Stimulated activated memory B cell treated with anti-CD40 and anti-IgM and Interleukin-4, amounts not matched to agents 10 μg/mL and 1 μg/mL and 100 μg/mL, for 72 hours (primary cell): ENCODE measurements at regions not wholly inside any gene's neighbourhood (a gene's known extent, or its start where the extent isn't known, plus 50 kb on each side); places are given as distances from the start of the nearest gene placed in this dataset.
A peak's percentile ranks its signal among the peaks of the same experiment; 100 is the strongest.

Experiments
- ATAC-seq: fragments of 150-1000 bp; cut with Tn5 transposase; 2 replicates; pipeline ENCODE4 v1.10.0; 2021
- H3K27ac Mint-ChIP-seq: one replicate; pipeline ENCODE4 v1.8.0; 2022; ENCODE audit warnings: mild to moderate bottlenecking, mixed read lengths
- H3K27me3 Mint-ChIP-seq: one replicate; pipeline ENCODE4 v1.8.0; 2022; ENCODE audit warnings: mixed read lengths
- H3K36me3 Mint-ChIP-seq: one replicate; pipeline ENCODE4 v1.8.0; 2022; ENCODE audit warnings: mixed read lengths
- H3K4me1 Mint-ChIP-seq: one replicate; pipeline ENCODE4 v1.8.0; 2022; ENCODE audit warnings: mixed read lengths
- H3K4me3 Mint-ChIP-seq: one replicate; pipeline ENCODE4 v1.8.0; 2022; ENCODE audit warnings: mild to moderate bottlenecking, moderate library complexity, mixed read lengths
- H3K9me3 Mint-ChIP-seq: one replicate; pipeline ENCODE4 v1.8.0; 2022; ENCODE audit warnings: mixed read lengths

DNA sequence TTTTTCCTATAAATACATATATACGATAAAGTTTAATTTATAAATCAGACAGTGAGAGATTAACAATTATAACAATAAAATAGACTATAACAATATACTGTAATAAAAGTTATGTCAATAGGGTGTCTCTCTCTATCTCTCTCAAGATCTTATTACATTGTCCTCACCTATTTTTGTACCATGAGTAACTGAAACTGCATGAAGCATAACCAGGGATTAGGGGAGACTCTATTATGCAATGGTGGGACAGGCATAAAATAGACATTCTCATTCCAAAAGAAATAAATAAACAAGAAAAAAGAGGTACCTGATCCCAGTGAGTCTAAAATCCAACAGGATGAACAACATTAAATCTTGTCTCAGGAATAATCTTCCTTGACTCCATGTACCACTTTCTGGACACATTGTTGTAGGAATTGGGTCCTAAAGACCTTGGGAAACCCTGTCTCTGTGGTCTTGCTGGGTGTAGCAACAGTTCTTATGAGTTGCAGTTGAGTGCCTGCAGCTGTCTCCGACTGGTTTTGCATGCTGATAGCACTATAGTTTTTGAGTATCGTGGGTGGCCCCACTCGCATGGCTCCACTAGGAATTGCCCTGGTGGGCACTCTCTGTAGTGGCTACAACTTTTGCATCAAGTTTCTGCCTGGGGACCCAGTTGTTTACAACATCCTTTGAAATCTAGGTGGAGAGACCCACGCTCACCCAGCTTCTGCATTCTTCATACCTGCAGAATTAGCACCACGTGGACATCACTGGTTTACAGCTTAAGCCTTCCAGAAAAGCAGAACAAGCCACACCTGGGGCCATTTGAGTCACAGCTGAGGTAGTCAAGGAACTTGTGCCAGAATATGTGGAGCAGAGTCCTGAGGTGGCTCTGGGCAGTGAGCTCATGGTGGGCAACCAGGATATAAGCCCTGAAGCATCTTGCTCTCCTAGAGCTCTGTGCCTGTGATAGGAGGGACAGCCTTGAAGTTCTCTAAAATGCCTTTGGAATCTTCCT lies 204.7 kb downstream of the KITLG start:
- Mint-ChIP-seq H3K4me3 (no peak overlapping the region), H3K4me1 (no peaks in the 10 kb centered on the region), H3K27ac (no peak overlapping the region), H3K9me3 (no peaks in the 10 kb centered on the region), H3K36me3 (no peaks in the 10 kb centered on the region), H3K27me3 (no peaks in the 10 kb centered on the region)
- ATAC-seq = no peak

- Mint-ChIP-seq H3K27ac (no peak overlapping the region), H3K4me1 (no peaks in the 10 kb centered on the region), H3K9me3 (no peaks in the 10 kb centered on the region), H3K36me3 (no peaks in the 10 kb centered on the region), H3K4me3 (no peak overlapping the region), H3K27me3 (no peaks in the 10 kb centered on the region)
- ATAC-seq = no peak
Measured at GRCh38 chr12:88377973-88378372, 202.3 kb downstream of the KITLG start.

DNA sequence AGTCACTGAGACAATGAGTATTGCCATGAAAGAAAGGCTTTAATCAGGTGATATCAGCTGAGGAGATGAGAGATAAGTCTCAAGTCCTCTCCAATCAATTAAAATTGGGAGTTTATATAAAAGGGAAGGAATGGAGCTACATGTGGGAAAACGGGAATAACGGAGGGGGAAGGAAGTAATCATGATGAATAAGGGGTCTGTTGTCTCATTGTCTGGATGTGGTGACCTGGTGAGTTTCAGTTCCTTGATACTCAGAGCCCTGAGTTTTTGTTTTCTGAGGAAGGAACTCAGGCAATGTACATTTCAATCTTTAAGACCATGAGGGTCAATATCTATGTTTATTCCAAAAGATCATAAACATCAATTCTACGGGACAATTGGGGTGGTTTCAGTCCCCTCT lies 198.8 kb downstream of the KITLG start:
- Mint-ChIP-seq H3K36me3 (no peaks in the 10 kb centered on the region), H3K4me1 (no peaks in the 10 kb centered on the region), H3K27ac (no peak overlapping the region), H3K9me3 (no peaks in the 10 kb centered on the region), H3K4me3 (no peak overlapping the region), H3K27me3 (no peaks in the 10 kb centered on the region)
- ATAC-seq = no peak

GRCh38 chr12:88383405-88383804 lies 196.9 kb downstream of the KITLG start:
- no peak for ATAC-seq
- Mint-ChIP-seq H3K36me3 (no peaks in the 10 kb centered on the region), H3K27ac (no peak overlapping the region), H3K4me1 (no peaks in the 10 kb centered on the region), H3K4me3 (no peak overlapping the region), H3K9me3 (peaks cover under 1% of the 10 kb centered on the region), H3K27me3 (no peaks in the 10 kb centered on the region)

DNA sequence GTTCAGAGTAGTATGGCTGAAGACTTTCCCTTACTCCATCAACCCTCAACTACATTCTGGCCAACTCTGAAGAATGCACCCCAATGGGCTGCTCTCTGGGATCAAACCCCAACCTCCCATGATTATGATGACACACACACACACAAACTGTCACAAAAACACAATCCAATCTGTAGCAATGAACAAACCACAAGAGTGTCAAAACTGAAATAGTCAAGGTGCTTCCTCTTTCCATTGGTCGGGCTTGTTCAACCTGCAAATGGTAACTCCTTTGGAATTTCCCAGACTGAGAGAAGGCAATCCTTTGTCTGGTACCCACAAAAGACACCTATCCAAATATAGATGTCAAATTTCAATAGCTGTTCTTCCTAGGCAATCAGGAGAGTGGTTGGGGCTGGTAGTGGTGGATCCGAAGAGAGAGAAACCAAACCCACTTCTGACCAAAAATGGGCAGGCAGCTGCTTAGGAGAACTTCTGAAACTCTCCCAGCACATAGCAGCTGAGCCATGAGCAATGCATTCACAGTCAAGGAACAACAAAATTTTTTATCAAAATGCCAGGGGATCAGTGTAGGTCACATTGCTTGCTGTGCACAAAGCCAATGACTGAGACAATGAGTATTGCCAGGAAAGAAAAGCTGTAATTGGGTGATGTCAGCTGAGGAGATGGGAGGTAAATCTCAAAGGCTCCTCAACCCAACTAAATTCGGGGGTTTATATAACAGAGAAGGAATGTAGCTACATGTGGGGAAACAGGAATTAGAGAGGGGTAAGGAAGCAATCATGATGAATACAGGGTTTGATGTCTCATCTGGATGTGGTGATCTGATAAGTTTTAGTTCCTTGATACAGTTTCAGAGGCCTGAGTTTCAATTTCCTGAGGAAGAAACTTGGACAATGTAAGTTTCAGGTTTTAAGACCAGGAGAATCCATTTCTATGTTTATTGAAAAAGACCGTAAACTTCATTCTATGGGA lies 191.4 kb downstream of the KITLG start:
- H3K4me3 Mint-ChIP-seq = no peak overlapping the region

DNA sequence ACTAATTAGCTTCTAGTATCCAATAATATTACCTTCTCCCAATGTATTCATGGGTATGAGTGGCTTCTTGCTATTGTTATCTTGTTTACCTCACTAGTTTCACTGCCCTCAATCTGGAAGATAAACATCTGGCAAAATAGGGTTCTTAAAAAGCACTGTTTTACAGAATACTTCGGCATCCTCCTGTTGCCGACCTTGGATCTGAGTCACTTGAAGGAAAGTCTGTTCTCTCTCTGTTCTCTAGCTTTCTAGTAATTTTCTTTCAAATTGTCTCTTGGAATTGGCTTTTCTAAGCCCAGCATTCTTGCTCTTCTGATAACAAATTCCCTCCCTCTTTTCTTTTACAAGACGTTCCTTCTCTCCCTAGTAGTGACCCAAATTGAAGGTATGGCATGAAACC lies 189.5 kb downstream of the KITLG start:
- no peak overlapping the region for H3K4me3 Mint-ChIP-seq
- peaks cover 2% of the 10 kb centered on the region for H3K9me3 Mint-ChIP-seq
- ATAC-seq = no peak
- H3K27me3 Mint-ChIP-seq = peaks cover 8% of the 10 kb centered on the region
- H3K36me3 Mint-ChIP-seq = no peaks in the 10 kb centered on the region
- H3K4me1 Mint-ChIP-seq = no peaks in the 10 kb centered on the region
- H3K27ac Mint-ChIP-seq = no peak overlapping the region

More for the DNA sequence above, 191.4 kb downstream of the KITLG start:
- Mint-ChIP-seq H3K36me3 (no peaks in the 10 kb centered on the region), H3K4me1 (no peaks in the 10 kb centered on the region), H3K9me3 (peaks cover 2% of the 10 kb centered on the region), H3K27ac (no peak overlapping the region), H3K27me3 (peaks cover 8% of the 10 kb centered on the region)
- peak; percentile 41 for ATAC-seq

GRCh38 chr12:88391556-88391955 lies 188.7 kb downstream of the KITLG start:
- Mint-ChIP-seq H3K4me1 (no peaks in the 10 kb centered on the region), H3K36me3 (no peaks in the 10 kb centered on the region), H3K4me3 (no peak overlapping the region), H3K27me3 (peaks cover 8% of the 10 kb centered on the region), H3K9me3 (peaks cover 2% of the 10 kb centered on the region), H3K27ac (no peak overlapping the region)
- ATAC-seq = no peak

DNA sequence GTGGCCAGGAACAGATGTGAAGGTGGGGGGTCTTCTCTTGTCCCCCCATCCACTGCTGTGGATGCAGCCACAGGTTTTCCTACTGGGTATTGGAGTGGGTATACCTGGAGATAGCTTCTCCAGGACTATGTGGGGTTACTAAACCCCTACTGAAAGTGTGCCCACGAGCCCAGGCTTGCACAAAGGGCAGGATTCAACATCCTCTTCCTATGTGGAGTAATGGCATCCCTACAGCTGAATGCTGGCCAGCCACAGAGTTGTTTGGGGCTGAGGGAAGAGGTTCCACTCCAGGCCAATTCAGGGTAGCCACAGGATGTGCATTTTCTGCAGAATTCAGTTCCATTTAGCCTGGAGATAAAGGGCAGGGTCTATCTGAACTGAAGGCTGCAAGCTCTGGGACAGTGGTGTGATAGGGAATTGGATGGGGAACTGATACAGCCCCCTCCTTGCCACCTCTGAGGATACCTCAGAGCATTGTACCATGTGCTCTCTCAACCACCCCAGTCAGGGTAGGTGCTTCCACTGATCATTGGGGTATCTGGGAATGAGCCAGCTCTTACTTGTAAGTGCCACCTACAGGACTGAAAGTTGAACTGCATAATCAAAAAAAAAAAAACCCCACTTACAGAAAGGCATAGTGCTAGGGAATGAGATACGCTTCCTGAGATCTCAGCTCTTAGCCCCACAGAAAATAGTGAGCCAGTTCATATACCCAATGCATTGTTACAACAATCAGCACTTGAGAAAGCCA lies 187.1 kb downstream of the KITLG start:
- no peak overlapping the region for H3K4me3 Mint-ChIP-seq
- H3K9me3 Mint-ChIP-seq = peaks cover 6% of the 10 kb centered on the region
- no peaks in the 10 kb centered on the region for H3K36me3 Mint-ChIP-seq
- no peak for ATAC-seq
- peaks cover 8% of the 10 kb centered on the region for H3K27me3 Mint-ChIP-seq
- H3K4me1 Mint-ChIP-seq = no peaks in the 10 kb centered on the region
- no peak overlapping the region for H3K27ac Mint-ChIP-seq

DNA sequence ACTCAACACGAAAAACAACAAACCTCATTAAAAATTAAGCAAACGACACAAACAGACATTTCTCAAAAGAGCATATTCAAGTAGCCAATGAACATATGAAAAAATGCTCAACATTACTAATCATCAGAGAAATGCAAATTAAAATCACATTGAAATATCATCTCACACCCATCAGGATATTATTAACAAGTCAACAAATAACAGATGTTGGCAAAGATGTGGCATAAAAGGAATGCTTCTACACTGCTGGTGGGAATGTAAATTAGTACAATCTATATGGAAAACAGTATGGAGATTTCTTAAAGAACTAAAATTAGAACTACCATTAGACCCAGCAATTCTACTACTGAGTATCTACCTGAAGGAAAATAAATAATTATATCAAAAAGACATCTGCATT lies 182.2 kb downstream of the KITLG start:
- Mint-ChIP-seq H3K9me3 (peaks cover 9% of the 10 kb centered on the region), H3K4me3 (no peak overlapping the region)
- no peak for ATAC-seq

DNA sequence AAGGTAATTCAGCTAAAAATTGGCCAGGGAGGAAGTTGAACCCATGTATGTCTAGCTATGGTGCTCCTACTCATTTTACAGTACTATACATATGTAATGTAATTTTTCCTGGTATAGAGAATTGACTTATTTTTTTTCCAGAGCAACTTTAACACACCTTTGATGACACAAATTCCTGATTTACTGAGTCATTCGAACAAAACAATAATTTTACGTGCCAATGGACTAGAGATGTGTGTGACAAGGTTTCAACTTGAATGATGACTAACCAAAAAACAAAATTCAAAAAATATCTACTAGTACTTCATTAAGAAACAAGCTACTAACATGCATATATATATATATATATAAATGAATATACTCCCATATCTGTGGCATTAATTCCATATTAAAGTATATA lies 180.5 kb downstream of the KITLG start:
- no peak for ATAC-seq
- H3K27me3 Mint-ChIP-seq = no peaks in the 10 kb centered on the region
- no peaks in the 10 kb centered on the region for H3K4me1 Mint-ChIP-seq
- H3K9me3 Mint-ChIP-seq = peaks cover 9% of the 10 kb centered on the region
- H3K4me3 Mint-ChIP-seq = no peak overlapping the region
- H3K36me3 Mint-ChIP-seq = no peaks in the 10 kb centered on the region
- no peak overlapping the region for H3K27ac Mint-ChIP-seq

More for the DNA sequence above, 182.2 kb downstream of the KITLG start:
- H3K27me3 Mint-ChIP-seq = no peaks in the 10 kb centered on the region
- no peak overlapping the region for H3K27ac Mint-ChIP-seq
- H3K4me1 Mint-ChIP-seq = no peaks in the 10 kb centered on the region
- no peaks in the 10 kb centered on the region for H3K36me3 Mint-ChIP-seq

DNA sequence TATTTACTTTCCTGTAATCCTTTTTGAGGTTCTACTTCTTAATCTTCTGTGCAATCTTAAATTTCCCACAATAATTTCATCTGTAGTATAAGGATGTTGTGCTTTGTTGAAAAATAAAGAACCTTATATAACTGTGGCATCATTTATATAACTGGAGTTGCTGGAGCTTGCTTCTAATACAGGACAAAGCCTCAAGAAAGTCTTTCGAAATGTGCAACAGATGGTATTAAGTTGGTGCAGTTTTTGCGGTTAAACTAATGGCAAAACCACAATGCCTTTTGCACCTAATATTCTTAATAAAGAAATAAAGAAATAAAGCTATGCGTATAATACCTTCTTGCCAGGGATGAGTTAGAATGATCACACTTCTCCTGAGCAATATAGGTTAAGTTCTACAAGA lies 180.0 kb downstream of the KITLG start:
- Mint-ChIP-seq H3K27ac (no peak overlapping the region), H3K9me3 (peaks cover 9% of the 10 kb centered on the region), H3K4me1 (no peaks in the 10 kb centered on the region), H3K27me3 (no peaks in the 10 kb centered on the region), H3K4me3 (no peak overlapping the region), H3K36me3 (no peaks in the 10 kb centered on the region)
- ATAC-seq = no peak

DNA sequence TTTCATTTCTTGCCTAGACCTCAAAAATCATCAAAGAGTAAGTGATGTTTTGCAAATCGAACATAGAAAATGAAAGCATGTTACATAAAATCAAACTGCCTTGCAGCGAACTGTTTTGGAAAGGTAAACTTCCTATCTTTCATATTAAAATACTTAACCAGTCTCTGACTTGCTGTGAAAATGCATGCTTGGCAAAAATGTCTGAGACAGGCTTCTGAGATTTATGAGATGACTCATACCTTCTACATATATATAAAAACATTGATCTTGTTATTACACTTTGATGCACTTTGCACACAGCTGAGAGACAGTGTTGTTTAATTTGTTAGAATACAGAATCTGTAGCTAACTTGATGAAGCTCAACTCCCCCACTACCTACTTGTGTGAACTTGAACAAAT lies 179.1 kb downstream of the KITLG start:
- Mint-ChIP-seq H3K36me3 (no peaks in the 10 kb centered on the region), H3K9me3 (peaks cover 9% of the 10 kb centered on the region), H3K4me3 (no peak overlapping the region), H3K27me3 (no peaks in the 10 kb centered on the region), H3K4me1 (no peaks in the 10 kb centered on the region), H3K27ac (no peak overlapping the region)
- ATAC-seq = no peak

- Mint-ChIP-seq H3K9me3 (no peaks in the 10 kb centered on the region), H3K36me3 (no peaks in the 10 kb centered on the region), H3K27me3 (no peaks in the 10 kb centered on the region), H3K4me1 (no peaks in the 10 kb centered on the region), H3K27ac (no peak overlapping the region), H3K4me3 (no peak overlapping the region)
- ATAC-seq = no peak
Measured at GRCh38 chr12:88406905-88407304, 173.4 kb downstream of the KITLG start.

DNA sequence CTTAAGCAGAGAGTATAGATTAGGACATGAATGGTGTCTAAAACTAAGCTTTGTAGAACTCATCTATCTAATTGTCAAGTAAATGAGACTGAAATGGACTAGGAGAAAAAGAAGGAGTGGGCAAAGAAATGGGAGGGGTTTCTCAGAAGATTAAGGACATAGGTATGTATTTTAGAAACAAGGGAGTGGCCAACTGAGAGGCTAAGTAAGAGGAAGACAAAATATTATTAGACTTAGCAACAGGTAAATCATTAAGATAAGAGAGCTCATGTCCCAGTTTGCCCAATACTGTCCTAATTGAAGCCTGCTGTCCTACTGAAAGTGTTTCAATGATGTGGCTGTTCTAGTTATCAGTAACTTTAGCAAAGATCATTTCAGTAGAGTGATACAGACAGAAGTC lies 171.4 kb downstream of the KITLG start:
- Mint-ChIP-seq H3K36me3 (no peaks in the 10 kb centered on the region), H3K9me3 (no peaks in the 10 kb centered on the region), H3K4me3 (no peak overlapping the region), H3K27me3 (no peaks in the 10 kb centered on the region), H3K27ac (no peak overlapping the region), H3K4me1 (no peaks in the 10 kb centered on the region)
- ATAC-seq = no peak

- no peak for ATAC-seq
- no peak overlapping the region for H3K27ac Mint-ChIP-seq
- no peaks in the 10 kb centered on the region for H3K4me1 Mint-ChIP-seq
- H3K36me3 Mint-ChIP-seq = no peaks in the 10 kb centered on the region
- H3K4me3 Mint-ChIP-seq = no peak overlapping the region
- H3K27me3 Mint-ChIP-seq = no peaks in the 10 kb centered on the region
- H3K9me3 Mint-ChIP-seq = no peaks in the 10 kb centered on the region
Measured at GRCh38 chr12:88409257-88409656, 171.0 kb downstream of the KITLG start.
